SK-N-SH treated with all-trans-retinoic acid at 6 μM for 48 hours (cell line): ENCODE measurements at regions not wholly inside any gene's neighbourhood (a gene's known extent, or its start where the extent isn't known, plus 50 kb on each side); places are given as distances from the start of the nearest gene placed in this dataset.

ENCODE experiments used
- ZFP3 ChIP-seq: fragments of 250-450 bp; sonication (Bioruptor Pico); IDR thresholded peaks from 2 replicates; pipeline ENCODE4 v1.5.0; 2020; ENCODE audit warnings: mild to moderate bottlenecking, moderate library complexity
- ZFP30 ChIP-seq: fragments of 450-650 bp; formaldehyde crosslinking; IDR thresholded peaks from 2 replicates; pipeline ENCODE4 v1.5.0; 2022; ENCODE audit warnings: mild to moderate bottlenecking, moderate library complexity
- ZNF565 ChIP-seq: fragments of 450-650 bp; formaldehyde crosslinking; conservative IDR thresholded peaks from 2 replicates; pipeline ENCODE4 v1.5.0; 2020; ENCODE audit warnings: low read depth, mild to moderate bottlenecking, moderate library complexity

- TF ChIP-seq ZFP30 (CRISPR knock-in tag) (no peak), ZNF565 (CRISPR knock-in tag) (no peak), ZFP3 (CRISPR knock-in tag) (no peak)
Observed at GRCh38 chr6:108742041-108742440, 106.2 kb upstream of the ARMC2 start.
